ENCODE measurements at regions not wholly inside any gene's neighbourhood (a gene's known extent, or its start where the extent isn't known, plus 50 kb on each side); places are given as distances from the start of the nearest gene placed in this dataset.

DNA sequence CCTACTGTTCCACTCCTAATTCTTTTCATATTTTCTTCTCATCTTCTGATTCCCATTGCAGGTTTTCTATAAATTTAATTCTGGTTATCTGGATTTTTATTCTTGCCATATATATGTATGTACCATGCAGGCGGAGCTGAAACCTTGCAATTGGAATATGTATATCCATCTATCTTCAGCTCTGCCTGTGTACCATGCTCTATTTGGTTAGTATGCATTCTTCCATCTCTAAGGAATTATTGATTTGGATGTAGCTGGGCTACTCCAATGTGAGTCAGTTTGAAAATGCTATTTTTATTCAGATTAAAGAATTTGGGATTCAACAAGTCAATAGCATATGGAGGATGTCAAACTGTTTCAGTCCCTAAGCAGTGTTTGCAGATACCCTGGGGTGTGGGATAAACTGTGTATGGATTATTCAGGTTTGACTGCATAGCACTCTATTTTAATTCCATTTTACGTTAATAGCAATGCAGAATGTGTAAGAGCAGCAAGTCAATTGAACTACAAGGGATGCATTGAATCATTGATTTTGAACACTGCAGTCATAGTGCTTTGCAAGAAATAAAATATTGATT is 528.1 kb upstream of the FZD8 start:
- H3K36me3 Mint-ChIP-seq (ENCODE audit: low read depth) = no peaks in the 10 kb centered on the region
- peaks cover 14% of the 10 kb centered on the region for H3K4me1 Mint-ChIP-seq
- no peaks in the 10 kb centered on the region for H3K27me3 Mint-ChIP-seq (ENCODE audit: low read depth)
- no peak for TF ChIP-seq CTCF (conservative IDR thresholded peaks at IDR 0.05)
- no peak for DNase-seq (ENCODE audit: low read depth, low spot score)
- no peak overlapping the region for H3K27ac Mint-ChIP-seq (ENCODE audit: unreplicated experiment)
- H3K4me3 Mint-ChIP-seq = no peak overlapping the region
- no peaks in the 10 kb centered on the region for H3K9me3 Mint-ChIP-seq

- H3K4me1 Mint-ChIP-seq = peaks cover 14% of the 10 kb centered on the region
- no peak overlapping the region for H3K27ac Mint-ChIP-seq (ENCODE audit: unreplicated experiment)
These were observed 526.7 kb upstream of the FZD8 start for GRCh38 chr10:36168777-36169176.

GRCh38 chr10:36164556-36165504 is 522.7 kb upstream of the FZD8 start:
- no peaks in the 10 kb centered on the region for H3K27me3 Mint-ChIP-seq (ENCODE audit: low read depth)
- H3K4me3 Mint-ChIP-seq = no peak overlapping the region
- H3K9me3 Mint-ChIP-seq = no peaks in the 10 kb centered on the region
- no peak for TF ChIP-seq CTCF (conservative IDR thresholded peaks at IDR 0.05)
- no peak for DNase-seq (ENCODE audit: low read depth, low spot score)
- H3K4me1 Mint-ChIP-seq = no peaks in the 10 kb centered on the region
- H3K27ac Mint-ChIP-seq (ENCODE audit: unreplicated experiment) = no peak overlapping the region
- H3K36me3 Mint-ChIP-seq (ENCODE audit: low read depth) = no peaks in the 10 kb centered on the region

More at GRCh38 chr10:36168777-36169176, 526.7 kb upstream of the FZD8 start:
- DNase-seq (ENCODE audit: low read depth, low spot score) = no peak
- H3K27me3 Mint-ChIP-seq (ENCODE audit: low read depth) = no peaks in the 10 kb centered on the region
- H3K4me3 Mint-ChIP-seq = no peak overlapping the region
- no peaks in the 10 kb centered on the region for H3K9me3 Mint-ChIP-seq
- TF ChIP-seq CTCF (conservative IDR thresholded peaks at IDR 0.05) = no peak
- no peaks in the 10 kb centered on the region for H3K36me3 Mint-ChIP-seq (ENCODE audit: low read depth)

- no peak overlapping the region for H3K4me3 Mint-ChIP-seq
- TF ChIP-seq CTCF (conservative IDR thresholded peaks at IDR 0.05) = no peak
- no peaks in the 10 kb centered on the region for H3K9me3 Mint-ChIP-seq
- H3K36me3 Mint-ChIP-seq (ENCODE audit: low read depth) = no peaks in the 10 kb centered on the region
- H3K4me1 Mint-ChIP-seq = no peaks in the 10 kb centered on the region
- H3K27me3 Mint-ChIP-seq (ENCODE audit: low read depth) = no peaks in the 10 kb centered on the region
- no peak for DNase-seq (ENCODE audit: low read depth, low spot score)
- H3K27ac Mint-ChIP-seq (ENCODE audit: unreplicated experiment) = no peak overlapping the region
These were observed 521.7 kb upstream of the FZD8 start for GRCh38 chr10:36163827-36164226.

GRCh38 chr10:36157486-36157885 is 515.4 kb upstream of the FZD8 start:
- Mint-ChIP-seq H3K27ac (ENCODE audit: unreplicated experiment) (no peak overlapping the region), H3K4me3 (no peak overlapping the region), H3K36me3 (ENCODE audit: low read depth) (no peaks in the 10 kb centered on the region), H3K9me3 (no peaks in the 10 kb centered on the region), H3K4me1 (no peaks in the 10 kb centered on the region), H3K27me3 (ENCODE audit: low read depth) (no peaks in the 10 kb centered on the region)
- TF ChIP-seq CTCF (conservative IDR thresholded peaks at IDR 0.05) = no peak
- DNase-seq (ENCODE audit: low read depth, low spot score) = no peak

Measured in neural crest cell (in vitro differentiated cells).